ENCODE measurements at regions not wholly inside any gene's neighbourhood (a gene's known extent, or its start where the extent isn't known, plus 50 kb on each side); places are given as distances from the start of the nearest gene placed in this dataset.
"Not testable (repeated sequence)": the region's sequence is repeated elsewhere in the genome, so short reads cannot be mapped to it uniquely, and the experiment has no call there.

DNA sequence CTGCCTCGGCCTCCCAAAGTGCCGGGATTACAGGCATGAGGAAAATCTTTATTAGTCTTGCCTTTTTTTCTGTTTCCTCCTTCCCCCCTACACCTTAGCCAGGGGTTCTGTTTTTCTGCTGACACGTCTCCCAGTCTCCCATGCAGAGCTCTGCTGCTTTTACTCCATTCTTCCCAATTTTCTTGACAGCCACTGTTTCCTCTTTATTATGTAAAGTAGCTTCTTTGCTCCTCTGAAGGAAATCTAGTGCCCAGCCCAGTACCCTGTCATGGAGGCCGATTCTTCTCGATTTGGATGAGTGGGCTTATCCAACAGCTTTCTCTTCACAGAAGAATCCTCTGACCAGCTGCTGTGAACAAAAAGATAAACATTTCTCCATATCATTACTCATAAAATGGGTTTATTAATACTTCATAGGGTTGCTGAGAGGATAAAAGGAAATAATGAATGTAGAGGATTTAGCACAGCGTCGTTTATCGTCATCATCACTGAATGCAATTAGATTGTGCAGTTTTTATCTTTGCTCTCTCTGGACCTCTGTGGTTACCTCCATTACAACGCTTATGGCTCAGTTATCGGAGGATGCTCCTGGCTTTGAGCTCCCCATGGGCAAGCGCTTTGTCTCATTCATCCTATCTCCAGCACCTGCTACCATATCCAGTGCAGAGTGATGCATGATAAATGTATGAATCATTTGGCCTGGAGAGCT lies 375.6 kb upstream of the C11orf87 start:
- no peak for DNase-seq

DNA sequence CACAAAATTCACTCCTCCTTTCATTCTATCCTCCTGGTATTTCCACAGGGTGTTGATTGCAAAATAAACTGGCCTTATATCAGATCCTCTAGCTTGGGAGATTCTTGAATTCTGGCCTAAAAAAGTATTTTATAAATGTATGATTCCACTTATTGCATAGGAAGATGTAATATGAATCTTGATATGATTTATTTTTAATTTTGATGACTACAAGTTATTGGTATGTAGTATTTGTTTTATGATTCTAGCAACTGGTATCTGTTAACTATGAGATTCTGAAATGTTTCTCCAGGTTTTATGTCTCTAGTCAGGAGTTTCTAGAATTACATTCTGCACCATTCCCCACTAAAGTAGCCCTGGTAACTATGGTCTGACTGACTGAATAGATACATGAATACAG lies 373.9 kb upstream of the C11orf87 start:
- no peak for DNase-seq

DNA sequence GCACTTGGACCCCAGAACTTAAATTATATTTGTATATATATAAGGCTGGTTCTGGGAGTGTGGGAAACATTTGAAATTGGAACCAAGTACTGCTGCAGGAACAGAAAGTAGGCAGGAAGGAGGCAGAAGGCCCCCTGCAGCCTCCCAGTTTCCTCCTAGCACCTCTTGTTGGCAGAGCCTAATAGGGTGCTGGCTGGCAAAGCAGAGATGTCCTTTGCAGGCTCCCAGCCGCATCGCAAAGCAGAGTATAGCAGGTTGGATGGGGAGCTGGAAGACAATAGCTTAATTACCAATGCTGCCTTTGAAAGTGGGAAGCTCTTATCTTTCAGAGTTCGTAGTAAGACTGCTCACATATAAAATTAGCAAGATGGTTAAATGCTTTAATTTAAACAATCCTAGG lies 370.8 kb upstream of the C11orf87 start:
- no peak for DNase-seq

DNA sequence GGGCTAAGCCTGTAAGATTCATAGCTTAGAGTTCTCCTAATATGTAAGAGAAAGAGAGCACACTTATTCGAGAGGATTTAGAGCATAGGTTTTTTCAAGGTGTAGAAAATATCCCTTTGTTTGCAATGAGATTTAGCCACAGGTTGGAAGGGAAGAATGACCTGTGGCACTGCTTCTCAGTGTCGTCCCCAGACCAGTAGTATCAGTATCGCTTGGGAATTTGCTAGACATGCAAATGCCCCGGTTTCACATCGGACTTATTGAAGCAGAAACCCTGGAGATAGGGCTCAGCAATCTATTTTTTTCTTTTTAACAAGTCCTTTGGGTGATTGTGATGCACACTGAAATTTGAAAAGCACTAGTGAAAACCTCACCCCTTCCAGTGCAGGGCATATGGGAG lies 362.6 kb upstream of the C11orf87 start:
- no peak for DNase-seq

DNA sequence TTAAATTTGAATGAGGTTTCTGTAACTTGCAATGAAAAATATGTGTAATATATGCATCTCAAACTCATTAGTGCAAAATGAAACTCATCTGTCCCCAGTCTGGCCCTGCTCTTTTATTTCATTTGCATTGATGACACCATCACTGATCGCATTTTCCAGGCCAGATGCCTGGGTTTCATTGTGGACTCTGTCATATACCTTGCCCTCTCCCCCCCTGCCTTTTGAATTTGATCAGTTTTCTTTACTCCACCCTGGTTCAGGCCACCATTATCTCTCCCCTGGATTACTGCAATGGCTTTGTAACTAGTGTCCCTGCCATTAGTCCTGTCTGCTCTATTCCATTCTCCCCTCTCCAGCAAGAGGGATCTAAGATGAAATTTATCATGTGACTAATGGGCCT lies 360.6 kb upstream of the C11orf87 start:
- DNase-seq = no peak

DNA sequence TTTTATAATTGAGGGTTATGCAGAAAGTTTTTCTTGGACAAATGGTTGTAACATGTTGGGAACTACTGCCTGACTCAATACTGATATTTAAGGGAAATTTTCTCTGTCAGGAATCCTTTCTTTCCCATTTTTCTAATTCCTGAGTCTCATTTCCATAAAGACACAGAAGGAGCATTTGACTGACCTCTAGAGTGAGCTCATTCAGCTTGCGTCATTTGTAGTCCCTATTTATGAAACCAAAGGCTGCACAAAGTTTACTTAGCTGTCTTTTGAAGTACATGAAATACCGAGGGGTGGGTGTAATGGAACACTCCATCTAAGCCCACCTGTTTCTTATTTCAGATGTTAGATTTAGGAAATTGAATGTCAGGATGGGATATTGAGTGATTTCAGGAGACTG lies 359.5 kb upstream of the C11orf87 start:
- no peak for DNase-seq

DNA sequence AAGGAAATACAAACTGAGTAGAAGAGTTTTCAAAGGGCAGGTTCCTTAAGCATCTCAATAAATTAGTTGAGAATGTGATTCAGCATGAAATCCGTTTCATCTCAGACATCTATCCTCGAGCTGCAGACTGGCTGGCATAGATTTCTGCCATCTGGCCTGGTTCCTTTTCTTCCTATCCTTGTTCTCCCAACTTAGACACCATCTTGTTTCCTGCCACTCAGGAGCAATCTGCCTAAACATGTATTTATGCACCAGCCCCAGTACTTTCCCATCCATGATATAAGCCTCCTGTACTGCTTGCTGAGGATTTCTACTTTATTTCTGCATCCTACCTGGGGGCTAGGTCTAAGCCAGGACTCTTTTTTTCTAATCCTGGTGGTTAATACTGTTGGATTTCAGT lies 359.1 kb upstream of the C11orf87 start:
- no peak for DNase-seq

DNA sequence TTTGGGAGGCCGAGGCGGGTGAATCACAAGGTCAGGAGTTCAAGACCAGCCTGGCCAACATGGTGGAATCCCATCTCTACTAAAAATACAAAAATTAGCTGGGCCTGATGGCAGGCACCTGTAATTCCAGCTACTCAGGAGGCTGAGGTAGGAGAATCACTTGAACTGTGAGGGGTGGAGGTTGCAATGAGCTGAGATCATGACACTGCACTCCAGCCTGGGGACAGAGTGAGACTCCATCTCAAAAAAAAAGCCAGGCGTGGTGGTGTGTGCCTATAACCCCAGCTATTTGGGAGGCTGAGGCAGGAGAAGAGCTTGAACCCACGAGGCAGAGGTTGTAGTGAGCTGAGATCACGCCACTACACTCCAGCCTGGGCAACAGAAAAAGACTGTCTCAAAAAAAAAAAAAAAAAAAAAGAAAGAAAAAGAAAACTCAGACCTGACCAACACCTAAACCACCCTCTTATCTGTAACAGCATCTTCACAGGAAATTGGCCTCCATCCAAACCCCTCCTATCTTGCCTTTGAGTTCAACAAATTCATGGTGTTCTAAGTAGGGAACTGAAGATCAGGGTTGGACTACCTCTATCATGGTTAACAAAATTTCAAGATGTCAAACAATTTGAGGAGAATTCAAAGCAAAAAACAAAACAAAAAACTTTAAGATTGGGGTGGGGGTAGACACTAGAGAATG lies 357.2 kb upstream of the C11orf87 start:
- not testable (repeated sequence) for DNase-seq

DNA sequence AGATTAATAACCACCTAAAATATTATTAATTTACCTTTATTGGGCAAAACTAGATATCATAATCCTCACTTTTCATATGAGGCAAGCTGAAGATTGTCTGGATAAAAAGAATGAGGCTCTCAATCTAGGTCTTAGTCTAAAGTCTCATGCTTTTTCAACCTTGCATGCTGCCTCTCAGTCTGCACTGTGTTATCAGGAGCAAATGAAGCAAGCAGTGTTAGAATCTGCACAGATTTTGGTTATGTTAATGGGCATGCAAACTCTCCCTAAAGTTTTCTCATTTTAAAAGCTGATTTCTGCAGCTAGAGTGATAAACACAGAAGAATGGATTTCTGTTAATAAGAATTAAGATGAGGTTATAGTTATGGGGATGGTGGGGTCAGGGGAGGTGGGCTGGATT lies 350.7 kb upstream of the C11orf87 start:
- no peak for DNase-seq

DNA sequence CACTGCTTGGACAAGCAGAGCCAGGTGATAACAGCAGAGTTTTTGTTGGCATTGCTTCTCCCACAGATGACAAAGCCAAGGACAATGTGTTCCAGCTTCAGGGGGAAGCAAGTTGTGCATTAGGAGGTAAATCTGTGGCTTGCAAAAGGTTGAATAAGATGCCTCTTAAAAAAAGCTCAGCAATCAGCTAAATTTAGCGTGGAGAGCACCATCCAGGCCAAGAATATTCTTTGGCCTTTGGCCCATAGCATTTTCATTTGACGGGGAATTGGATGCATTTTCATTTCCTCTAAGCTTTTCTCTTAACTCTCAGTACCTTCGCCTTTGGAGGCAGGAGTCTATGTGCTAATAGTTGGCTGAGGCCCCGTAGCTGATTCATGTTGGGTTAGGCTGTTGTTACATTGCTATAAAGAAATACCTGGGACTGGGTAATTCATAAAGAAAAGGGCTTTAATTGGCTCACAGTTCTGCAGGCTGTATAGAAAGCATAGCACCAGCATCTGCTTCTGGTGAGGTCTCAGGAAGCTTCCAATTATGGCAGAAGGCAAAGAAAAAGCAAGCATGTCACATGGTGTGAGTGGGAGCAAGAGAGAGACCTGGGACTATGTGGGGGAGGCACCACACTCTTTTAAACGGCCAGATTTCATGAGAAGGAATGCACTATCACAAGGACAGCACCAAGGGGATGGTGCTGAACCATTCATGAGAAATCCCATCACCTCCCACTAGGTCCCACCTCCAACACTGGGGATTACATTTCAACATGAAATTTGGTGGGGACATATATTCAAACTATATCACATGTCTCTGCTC lies 350.1 kb upstream of the C11orf87 start:
- no peak for DNase-seq

DNA sequence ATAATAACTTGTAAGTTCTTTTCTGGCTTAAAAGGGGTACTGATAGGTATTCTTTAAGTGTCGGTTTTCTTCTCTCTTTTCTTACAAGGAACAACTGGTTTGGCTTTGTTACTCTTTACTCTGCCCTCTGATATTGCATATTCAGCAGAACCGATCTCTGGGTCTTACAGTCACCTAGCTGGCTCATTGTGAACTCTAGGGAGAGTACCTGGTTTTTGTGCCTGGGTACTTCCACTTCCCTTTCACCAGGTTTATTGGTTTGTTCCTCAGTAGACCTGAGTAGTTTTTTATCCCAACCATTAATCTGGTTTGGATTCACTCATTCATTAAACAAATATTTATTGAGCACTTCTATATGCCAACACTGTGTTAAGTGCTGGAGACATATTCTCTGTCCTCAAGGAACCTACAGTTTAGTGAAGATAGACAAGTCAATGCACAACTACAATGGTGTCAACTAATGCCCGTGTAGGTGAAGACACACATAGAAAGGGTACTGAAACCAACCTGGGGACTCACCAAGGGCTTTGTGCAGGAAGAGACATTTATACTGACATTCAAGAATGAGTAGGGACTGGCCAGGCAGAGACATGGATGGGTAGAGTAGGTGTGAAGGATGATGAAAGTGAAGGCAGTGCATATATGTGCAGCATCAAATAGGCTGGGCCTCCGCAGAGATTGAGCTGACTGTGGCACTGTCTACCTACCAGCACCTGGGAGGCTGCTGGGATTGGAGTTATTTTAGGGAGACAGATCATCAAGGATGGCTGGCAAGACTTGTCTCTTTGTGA lies 348.8 kb upstream of the C11orf87 start:
- DNase-seq = no peak

DNA sequence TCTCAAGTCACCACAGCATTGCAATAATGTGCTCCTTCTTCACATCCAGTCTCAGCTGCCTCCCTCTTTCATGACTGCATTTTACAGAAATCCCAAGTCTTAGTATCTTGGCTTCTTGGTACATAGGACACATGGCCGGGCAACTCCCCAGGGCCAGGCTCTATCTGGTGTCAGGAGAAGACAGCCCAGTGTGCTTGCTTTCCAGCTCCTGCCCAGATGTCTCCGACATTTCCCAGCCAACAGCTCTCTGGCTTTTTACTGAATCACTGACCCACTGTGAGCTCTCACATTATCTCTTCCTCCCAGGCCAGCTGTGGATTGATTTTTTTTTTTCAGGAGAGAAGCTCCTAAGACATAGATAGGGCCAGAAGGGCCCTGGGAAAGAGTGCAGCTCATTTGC lies 346.0 kb upstream of the C11orf87 start:
- DNase-seq = no peak

DNA sequence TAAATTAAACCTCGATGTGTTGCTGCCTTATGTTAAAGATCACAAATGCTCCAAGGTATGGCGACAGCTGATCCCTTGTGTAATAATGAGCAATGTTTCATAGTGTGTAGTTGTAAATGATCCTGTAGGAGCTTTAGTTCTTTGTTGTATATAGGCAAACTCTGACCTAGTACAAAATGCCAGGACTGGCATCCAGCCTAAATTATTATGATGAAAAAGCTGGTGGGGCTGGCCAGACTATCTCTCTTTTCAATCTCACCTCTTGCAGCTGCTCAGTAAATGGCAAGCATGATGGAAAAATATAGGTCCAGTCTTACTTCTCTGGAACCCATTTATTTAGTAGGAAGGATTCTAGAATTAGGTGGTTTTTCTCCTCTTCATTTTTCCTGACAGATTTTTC lies 345.1 kb upstream of the C11orf87 start:
- no peak for DNase-seq

DNA sequence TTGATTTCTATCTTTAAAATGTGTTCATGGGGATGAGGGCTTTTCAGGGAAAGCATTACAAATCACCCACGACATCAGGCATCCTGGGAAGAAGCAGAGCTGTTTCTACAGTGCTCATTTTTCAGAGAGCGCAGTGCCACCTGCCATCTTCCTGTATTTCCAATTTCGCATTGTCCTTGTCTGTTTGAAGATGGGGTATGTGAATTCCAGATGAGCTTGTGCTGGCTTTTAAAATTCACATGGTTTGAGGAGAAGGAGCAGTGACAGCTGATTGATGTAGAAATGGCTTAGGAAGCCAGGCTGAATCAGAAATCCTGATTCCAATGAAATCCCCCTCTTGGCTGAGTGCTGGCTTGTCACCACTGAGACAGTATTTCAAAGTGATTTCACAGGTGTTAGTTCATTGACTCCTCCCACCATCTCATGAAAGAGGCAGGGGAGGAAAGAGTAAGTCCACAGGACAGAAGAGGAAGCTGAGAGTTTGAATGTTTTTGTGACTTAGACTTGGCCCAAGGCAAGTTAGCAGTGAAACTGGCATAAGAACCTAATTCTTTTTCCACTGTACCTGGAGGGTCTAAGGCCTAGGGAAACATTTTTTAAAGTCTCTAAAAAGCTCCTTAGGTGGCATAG lies 344.6 kb upstream of the C11orf87 start:
- DNase-seq = no peak

DNA sequence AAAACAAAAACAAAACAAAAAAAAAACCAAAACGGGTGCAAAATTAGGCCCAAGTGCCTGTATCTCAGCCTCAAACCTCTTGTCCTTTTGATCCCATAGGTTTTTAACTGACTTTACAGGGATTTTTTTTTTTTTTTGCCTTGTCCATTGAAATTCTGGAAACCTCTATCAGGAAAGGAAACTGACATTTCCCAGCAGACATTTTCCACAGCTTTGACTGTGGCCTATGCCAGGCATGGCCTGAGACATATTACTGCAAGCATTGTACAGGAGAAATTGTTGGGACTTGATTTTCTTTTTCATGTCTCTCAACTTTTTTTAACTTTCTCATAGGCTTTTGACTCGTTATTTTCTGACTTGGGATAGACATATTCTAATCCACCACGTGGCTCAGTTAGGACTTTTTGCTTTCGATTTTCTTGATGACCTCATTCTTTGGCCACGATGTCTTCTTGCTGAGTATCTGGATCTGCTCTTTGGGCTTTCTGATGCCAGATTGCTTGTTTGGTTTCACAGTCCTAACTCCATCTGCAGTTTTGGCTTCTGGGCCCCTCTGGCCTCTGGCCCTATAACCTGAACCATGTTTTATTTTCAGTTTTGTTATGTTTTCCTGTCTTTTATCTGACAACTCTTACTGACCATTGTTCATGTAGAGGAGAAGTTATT lies 336.1 kb upstream of the C11orf87 start:
- DNase-seq = no peak

DNA sequence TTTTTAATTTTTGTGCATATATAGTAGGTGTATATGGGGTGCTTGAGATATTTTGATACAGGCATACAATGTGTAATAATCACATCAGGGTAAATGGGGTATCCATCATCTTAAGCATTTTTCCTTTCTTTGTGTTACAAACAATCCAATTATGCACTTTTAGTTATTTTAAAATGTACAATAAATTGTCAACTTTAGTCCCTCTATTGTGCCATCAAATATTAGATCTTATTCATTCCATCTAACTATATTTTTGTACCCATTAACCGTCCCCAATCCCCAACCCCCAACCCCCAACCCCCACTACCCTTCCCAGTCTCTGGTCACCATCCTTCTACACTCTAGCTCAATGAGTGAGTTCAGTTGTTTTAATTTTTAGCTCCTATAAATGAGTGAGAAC lies 335.1 kb upstream of the C11orf87 start:
- no peak for DNase-seq

DNA sequence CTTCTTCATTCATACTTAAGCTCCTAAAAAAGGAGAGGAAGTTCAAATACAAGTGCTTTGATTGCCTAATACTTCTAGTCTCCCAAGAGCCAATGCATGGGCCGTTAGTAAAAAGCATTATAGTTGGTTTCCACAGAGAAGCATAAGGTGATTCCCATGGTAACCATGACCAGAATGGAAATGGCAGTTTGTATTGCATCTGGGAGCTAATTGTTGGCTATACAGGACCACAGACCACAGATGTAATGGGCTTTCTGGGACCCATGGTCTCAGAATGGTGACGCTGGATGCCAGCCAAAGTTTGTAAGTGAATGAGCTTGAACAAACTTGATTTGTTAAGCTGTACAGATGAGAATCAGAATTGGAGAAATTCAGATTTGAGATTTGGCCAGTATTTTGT lies 333.9 kb upstream of the C11orf87 start:
- DNase-seq = no peak

DNA sequence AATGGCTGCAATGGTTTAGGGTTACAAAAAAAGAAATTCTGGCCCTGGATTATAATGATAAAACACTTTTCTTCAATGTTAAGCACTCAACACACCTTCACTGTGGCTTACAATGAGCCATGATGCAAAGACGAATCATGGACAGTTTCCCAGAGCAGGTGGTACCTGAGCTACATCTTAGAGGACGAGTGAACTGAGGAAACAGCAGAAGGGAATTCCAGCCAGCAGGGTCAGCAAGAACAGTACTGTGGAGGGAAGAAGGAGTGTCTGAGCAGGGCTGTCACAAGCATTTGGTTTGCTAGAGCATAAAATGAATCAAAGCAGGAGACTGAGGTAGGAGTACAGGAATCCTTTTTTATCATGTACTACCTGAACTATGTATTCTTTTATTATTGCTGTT lies 332.8 kb upstream of the C11orf87 start:
- DNase-seq = no peak

DNA sequence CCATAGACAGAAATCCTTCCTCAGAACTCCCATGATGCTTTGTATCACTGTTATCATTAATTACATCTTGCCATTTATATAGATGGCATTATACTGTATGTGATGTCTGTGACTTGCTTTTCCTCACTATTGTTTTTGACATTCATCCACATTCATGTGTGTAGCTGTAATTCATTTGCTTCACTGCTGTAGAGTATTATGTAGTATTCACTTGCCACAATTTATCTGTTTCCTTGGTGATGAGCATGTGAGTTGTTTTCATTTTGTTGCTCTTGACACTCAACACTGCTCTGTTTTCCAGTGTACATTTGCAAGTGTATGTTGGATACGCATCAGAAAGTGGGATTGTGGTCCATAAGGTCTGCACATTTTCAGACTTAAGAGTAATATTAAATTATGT lies 328.6 kb upstream of the C11orf87 start:
- no peak for DNase-seq

DNA sequence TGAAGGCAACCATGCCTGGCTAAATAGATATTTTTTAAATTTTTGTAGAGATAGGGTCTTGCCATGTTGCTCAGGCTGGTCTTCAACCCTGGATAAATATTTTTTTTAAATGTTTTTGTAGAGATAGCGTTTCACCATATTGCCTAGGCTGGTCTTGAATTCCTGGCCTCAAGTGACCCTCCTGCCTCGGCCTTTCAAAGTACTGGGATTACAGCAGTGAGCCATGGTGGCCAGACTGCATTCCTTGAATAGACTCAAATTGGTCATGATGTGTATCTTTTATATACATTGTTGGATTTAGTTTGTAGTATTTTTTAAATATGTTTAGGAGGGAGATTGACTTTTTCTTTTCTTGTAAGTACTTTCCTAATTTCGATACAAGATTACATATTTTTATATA lies 325.7 kb upstream of the C11orf87 start:
- no peak for DNase-seq

DNA sequence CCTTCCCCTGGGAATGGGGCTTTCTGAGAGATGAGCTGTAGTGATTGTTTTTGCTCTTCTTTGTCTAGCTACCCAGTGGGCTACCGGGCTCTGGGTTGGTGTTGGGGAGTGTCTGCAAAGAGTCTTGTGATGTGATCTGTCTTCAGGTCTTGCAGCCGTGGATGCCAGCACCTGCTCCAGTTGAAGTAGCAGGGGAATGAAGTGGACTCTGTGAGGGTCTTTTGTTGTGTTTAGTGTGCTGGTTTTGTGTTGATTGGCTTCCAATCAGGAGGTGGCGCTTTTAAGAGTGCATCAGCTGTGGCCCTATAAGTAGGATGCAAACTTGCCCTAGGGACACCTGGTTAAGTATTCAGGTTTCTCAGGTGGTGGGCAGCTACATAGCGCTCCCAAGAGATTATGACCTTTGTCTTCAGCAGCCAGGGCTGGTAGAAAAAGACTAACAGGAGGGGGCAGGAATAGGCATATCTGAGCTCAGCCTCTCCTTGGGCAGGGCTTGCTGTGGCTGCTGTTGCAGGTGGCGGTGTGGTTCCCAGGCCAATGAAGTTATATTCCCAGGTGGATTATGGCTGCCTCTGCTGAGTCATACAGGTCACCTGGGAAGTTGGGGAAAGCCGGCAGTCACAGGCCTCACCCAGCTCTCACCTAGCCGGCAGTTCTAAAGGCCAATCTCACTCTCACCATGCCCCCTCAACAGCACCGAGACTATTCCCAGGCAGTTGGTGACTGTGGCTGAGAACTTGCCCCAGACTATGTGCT lies 315.7 kb upstream of the C11orf87 start:
- DNase-seq = no peak
